UCSD-AML1 (cell line): ENCODE measurements at regions not wholly inside any gene's neighbourhood (a gene's known extent, or its start where the extent isn't known, plus 50 kb on each side); places are given as distances from the start of the nearest gene placed in this dataset.

Source experiments
- DNase-seq: peaks from one replicate; lab custom pipeline; 2025; ENCODE audit not compliant: unreplicated experiment; lab: John Stamatoyannopoulos, UW

- DNase-seq: no peak
Observed at GRCh38 chr5:179430193-179431175, 85.2 kb upstream of the ADAMTS2 start.

DNA sequence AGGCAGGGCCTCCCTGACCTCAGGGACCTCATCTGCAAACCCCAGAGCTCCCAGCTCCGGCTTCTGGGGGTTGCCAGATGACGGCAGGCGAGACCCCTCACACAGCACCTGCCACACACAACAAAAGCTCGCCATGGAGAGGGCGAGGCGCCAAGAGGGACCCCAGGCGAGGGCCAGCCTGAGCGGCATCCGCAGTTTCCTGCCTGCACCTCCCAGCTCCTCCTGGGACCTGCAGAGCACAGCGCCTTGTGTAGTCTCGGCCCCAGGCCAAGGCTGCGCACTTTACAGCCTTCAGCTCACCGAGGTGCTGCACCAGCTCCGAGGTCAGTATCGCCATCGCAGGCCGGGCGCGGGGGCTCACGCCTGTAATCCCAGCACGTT is 82.4 kb upstream of the ADAMTS2 start:
- DNase-seq: no peak

DNA sequence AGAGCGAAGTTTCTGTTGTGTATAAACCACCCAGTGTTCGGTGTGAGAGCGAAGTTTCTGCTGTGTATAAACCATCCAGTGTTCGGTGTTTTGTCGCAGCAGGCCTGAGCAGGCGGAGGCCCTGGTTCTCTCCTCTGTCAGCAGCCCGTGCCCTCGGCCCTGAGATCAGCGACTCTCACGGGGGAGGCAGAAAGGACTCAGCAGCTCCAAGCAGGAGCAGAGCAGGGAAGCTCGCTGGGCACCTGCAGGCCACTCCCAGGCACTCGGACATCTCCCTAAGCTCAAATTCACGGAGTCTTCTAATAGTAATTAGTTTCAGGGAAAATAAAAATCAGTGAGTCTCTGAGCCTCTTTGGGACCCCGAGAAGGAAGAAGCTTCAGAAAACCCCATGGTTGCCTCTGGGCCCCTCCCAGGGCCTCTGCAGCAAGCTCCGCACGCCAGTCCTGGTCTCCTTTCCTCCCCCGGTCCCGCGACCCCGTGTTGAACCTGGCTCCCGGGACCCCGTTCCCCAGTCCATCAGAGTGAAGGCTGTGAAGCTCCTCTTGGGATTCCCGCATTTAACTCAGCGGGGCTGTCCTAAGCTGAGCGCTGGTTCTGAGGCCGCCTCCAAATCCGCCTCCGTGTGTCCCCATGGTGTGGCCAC is 81.9 kb upstream of the ADAMTS2 start:
- DNase-seq: no peak

- DNase-seq: no peak
Observed at GRCh38 chr5:179422908-179423481, 77.7 kb upstream of the ADAMTS2 start.

DNA sequence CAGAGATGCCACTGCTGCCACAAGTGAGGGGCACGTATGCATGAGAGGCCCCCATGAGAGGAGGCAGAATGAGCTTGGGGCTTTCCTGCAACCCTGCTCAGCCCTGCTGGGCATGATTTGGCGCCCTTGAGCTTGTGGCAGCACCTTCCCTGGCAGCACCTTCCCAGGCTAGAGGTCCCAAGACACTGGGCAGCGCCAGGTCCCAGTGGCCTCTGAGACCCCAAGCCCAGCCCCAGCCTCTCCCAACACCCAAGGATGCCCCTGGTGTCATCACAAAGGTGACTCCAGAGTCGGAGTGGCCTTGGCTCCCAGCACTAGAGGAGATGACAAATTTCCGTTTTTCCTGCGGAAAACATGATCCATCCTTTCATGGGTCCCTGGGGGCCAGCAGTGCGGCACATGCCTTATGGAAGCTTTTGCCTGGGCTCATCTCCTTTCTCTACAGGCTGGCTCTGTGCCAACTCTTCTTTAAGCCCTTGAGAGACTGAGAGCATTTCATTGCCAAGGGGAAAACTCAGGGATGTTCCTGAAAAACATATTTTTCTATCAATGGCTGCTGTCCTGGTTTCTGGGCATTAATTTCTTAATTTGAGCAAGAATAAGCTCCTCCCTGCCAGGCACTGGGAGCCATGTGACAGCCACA is 77.1 kb upstream of the ADAMTS2 start:
- no peak for DNase-seq

GRCh38 chr5:179421144-179421901 is 76.1 kb upstream of the ADAMTS2 start:
- no peak for DNase-seq

DNA sequence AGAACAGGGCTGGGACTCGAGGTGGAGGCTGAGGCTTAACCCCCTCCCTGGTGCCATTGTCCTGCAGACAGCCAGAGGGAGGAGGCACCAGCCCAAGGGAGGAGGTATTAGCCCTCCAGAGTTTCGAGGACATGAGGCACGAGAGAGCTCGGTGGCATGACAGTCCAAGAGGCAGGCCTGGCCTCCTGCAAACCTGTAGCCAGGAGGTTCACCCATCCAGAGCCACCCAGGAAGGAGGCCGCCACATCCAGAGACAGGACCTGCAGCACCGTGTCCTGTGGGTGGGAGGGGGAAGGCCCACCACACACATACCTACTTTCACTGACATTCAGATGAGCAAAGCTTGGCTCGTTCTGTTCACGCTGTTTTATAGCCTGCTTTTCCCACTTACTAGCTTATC is 75.2 kb upstream of the ADAMTS2 start:
- DNase-seq: no peak

DNA sequence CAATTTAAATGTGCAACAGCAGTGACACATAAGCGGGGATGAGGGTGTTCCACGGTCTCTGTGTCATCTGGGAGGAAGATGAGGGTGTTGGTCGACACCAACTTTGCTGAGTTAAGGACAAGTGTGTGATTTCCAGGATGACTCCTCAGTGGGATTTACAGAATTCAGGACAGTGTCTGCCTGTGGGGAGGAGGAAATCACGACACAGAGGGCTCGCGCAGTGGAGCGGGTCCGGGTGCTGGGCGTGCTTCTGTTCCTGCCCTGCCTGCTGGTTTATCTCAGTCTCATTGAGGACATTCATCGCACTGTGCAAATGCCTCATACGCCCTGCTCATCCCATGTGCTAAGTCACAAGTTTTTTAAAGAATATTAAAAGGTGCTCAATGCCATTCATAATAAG is 73.7 kb upstream of the ADAMTS2 start:
- no peak for DNase-seq

GRCh38 chr5:179417696-179418095 is 72.4 kb upstream of the ADAMTS2 start:
- DNase-seq: no peak

GRCh38 chr5:179417016-179417415 is 71.8 kb upstream of the ADAMTS2 start:
- no peak for DNase-seq

- DNase-seq: no peak
Observed at GRCh38 chr5:179416114-179416822, 71.0 kb upstream of the ADAMTS2 start.

GRCh38 chr5:179415291-179416060 is 70.2 kb upstream of the ADAMTS2 start:
- no peak for DNase-seq

GRCh38 chr5:179414459-179415261 is 69.4 kb upstream of the ADAMTS2 start:
- DNase-seq: no peak

DNA sequence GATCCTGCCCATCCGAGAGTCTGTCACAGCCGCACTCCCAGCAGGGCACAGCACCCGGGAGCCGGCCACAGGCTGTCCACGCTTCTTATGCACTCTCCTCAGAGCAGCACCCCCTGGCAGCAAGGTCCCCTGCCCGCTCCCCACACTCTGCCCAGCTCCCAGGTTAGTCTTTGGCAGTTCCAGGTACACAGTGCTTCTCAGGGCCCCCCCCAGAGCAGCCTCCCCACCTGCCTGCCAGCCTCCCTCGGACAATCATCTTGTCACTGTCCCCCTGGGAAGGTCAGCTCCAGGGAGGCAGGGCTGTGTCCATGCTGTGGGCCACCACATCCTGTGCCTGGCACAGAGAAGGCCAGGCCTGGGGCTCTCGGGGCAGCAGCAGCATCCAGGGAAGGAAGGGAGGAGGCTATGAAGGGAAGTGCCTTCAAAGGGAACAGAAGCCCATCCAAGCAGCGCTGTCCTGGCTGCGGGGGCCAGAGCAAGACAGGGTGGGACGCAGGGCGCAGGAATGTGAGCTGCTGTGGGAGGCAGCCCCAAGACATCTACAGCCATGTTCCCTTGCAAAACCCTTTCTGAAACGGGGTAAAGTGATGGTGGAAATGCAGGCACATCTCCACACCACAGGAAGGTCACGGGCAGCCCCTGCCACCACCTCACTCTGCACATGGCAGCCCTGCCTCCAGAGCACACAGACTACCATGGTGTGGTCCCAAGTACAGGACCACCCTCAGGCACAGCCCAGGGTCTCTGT is 68.6 kb upstream of the ADAMTS2 start:
- DNase-seq: no peak

DNA sequence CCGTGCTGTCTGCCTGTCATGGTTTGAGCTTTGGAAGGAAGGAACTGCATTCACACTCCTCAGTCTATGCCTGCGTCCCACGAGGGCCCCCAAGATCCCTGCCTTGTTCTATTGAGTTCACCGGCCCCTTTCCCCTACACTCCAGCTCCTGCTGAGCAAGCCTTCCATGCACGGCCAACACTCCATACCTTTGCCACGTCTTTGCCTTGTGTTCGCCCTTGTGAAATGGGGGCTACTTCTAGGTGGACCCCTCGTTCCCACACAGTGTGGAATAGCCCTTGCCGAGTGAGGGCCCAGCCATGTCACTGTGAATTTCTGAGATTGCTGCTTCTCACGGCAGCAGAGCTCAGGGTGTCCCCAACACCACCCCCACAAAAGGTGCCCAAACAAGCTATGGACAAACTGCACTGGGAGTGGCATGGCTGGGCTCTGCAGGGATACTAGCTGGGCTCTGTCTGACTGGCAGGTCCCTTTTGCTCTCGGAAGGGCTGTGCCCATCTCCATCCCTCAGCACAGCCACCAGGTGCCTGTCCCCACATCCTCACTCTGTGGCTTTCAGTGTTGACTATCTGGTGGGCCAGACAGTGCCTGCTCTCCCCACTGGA is 67.9 kb upstream of the ADAMTS2 start:
- no peak for DNase-seq

DNA sequence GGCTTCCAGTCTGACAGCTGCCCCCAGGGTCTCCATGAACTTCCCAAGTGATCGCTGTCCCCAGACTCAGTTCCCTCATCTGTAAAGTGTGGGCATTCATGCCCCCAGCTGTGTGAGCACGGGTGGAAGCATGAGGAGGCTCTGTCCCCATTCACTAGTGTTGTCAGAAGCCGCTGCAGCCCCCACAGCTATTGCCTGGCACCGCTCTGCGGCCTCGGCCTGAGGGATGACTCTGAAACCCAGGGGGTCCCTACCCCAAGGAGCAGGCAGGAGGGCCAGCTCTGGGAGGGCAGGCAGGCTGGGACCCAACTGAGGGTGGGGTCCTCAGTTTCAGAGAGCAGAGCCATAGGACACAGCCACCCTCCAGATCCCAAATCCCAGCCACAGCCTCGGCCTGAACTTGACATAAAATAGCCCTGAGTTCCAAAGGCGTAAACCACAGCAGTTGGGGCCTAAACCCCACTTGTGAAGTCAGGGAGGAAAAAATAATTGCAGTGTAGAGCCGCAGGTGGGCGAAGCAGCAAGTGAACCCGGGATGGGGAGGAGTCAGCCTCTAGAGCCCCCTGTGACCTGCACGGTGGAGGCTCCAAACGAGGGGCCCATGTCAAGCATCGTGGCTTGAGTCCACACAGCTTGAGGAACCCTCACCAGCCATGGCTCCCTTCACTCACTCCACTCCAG is 66.0 kb upstream of the ADAMTS2 start:
- no peak for DNase-seq
